Activated CD4-positive, alpha-beta T cell treated with anti-CD3 and anti-CD28 coated beads for 36 hours (primary cell): ENCODE measurements at regions not wholly inside any gene's neighbourhood (a gene's known extent, or its start where the extent isn't known, plus 50 kb on each side); places are given as distances from the start of the nearest gene placed in this dataset.
"Not testable (repeated sequence)": the region's sequence is repeated elsewhere in the genome, so short reads cannot be mapped to it uniquely, and the experiment has no call there.

Experiments
- ATAC-seq: fragments of 200-7000 bp; cut with Tn5 transposase; one replicate; pipeline ENCODE4 v1.10.0; 2021; ENCODE audit warnings: mild to moderate bottlenecking, moderate library complexity
- CTCF ChIA-PET: fragments of 350-600 bp; sonication (Branson Sonifier 250); formaldehyde crosslinking; loops from one replicate; lab custom pipeline; 2021; ENCODE audit warnings: antibody characterized with exemption; lab: Charles Lee
- POLR2A ChIA-PET: fragments of 350-600 bp; sonication (Branson Sonifier 250); formaldehyde crosslinking; loops from one replicate; lab custom pipeline; 2021; ENCODE audit warnings: antibody characterized with exemption, inconsistent platforms; lab: Charles Lee
- DNase-seq: peaks from one replicate; pipeline ENCODE4 v3.0.0-alpha.2; 2020
- H3K27ac Mint-ChIP-seq: one replicate; pipeline ENCODE4 v1.8.0; 2021; ENCODE audit warnings: mixed read lengths
- H3K27me3 Mint-ChIP-seq: one replicate; pipeline ENCODE4 v1.8.0; 2021; ENCODE audit warnings: mixed read lengths
- H3K36me3 Mint-ChIP-seq: one replicate; pipeline ENCODE4 v1.8.0; 2021; ENCODE audit warnings: low read depth, mixed read lengths
- H3K4me1 Mint-ChIP-seq: one replicate; pipeline ENCODE4 v1.8.0; 2021; ENCODE audit warnings: mixed read lengths
- H3K4me3 Mint-ChIP-seq: one replicate; pipeline ENCODE4 v1.8.0; 2021; ENCODE audit warnings: mild to moderate bottlenecking, moderate library complexity, mixed read lengths
- H3K9me3 Mint-ChIP-seq: one replicate; pipeline ENCODE4 v1.8.0; 2021; ENCODE audit warnings: low read depth, mixed read lengths
- intact Hi-C, 2 experiments: fragments of 100-400 bp; cut with DNase I in 1 of 2; cut with micrococcal nuclease in 1 of 2; formaldehyde crosslinking; loops; one replicate each; pipeline versions ENCODE4 v1.14.2 to v1.15.1; 2022 to 2024; cut with DNase I, micrococcal nuclease

DNA sequence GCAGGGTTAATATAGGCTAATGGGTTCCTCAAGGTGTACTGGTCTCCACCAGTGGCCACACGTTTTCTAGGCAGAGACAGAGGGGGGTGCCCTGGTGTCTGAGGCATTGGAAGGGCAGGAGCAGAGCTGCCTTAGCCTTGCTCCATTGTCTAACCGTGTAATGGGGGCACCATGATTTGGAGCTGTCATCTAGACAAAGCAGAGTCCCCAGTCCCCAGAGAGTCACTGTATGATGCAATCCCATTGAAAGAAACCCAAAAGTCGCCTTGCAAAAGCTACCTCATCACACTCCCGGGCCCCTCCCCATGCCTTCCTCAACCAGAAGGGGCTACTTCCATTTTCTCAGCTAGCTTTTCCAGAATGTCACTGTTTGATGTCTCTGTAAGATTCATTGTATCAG lies 487.1 kb downstream of the AACS start:
- ATAC-seq (no peak), DNase-seq (no peak)
- intact Hi-C loops, result no loop called here
- ChIA-PET CTCF (interaction anchor here (0.7 kb wide), 1 partner anchor 17 kb away, joined by 3 read pairs; no protein-coding TSS in a partner anchor), POLR2A (no interaction called here)
- H3K4me1 Mint-ChIP-seq, result no peaks in the 10 kb centered on the region
- no peaks in the 10 kb centered on the region for H3K36me3 Mint-ChIP-seq
- no peak overlapping the region for H3K4me3 Mint-ChIP-seq
- no peaks in the 10 kb centered on the region for H3K27me3 Mint-ChIP-seq
- H3K27ac Mint-ChIP-seq, result no peak overlapping the region
- no peaks in the 10 kb centered on the region for H3K9me3 Mint-ChIP-seq

DNA sequence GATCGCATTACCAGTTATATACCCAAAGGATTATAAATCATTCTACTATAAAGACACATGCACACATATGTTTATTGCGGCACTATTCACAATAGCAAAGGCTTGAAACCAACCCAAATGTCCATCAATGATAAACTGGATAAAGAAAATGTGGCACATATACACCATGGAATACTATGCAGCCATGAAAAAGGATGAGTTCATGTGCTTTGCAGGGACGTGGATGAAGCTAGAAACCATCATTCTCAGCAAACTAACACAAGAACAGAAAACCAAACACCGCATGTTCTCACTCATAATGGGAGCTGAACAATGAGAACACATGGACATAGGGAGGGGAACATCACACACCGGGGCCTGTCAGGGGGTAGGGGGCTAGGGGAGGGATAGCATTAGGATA lies 495.8 kb downstream of the AACS start:
- DNase-seq, H3K27ac Mint-ChIP-seq, H3K4me3 Mint-ChIP-seq, intact Hi-C loops, H3K27me3 Mint-ChIP-seq, H3K9me3 Mint-ChIP-seq, CTCF ChIA-PET, H3K36me3 Mint-ChIP-seq, ATAC-seq, H3K4me1 Mint-ChIP-seq: not testable (repeated sequence)
- POLR2A ChIA-PET, result interaction anchor here (0.6 kb wide), 1 partner anchor 1662 kb away, joined by 4 read pairs; no protein-coding TSS in a partner anchor

- ATAC-seq (no peak), DNase-seq (no peak)
- Mint-ChIP-seq H3K27ac (no peak overlapping the region), H3K4me1 (no peaks in the 10 kb centered on the region), H3K36me3 (no peaks in the 10 kb centered on the region), H3K9me3 (peaks cover 2% of the 10 kb centered on the region), H3K4me3 (no peak overlapping the region), H3K27me3 (peaks cover 2% of the 10 kb centered on the region)
- POLR2A ChIA-PET, result no interaction called here
- intact Hi-C loops, result no loop called here
- CTCF ChIA-PET, result no interaction called here
Measured at GRCh38 chr12:125564753-125565152, 499.5 kb downstream of the AACS start.

DNA sequence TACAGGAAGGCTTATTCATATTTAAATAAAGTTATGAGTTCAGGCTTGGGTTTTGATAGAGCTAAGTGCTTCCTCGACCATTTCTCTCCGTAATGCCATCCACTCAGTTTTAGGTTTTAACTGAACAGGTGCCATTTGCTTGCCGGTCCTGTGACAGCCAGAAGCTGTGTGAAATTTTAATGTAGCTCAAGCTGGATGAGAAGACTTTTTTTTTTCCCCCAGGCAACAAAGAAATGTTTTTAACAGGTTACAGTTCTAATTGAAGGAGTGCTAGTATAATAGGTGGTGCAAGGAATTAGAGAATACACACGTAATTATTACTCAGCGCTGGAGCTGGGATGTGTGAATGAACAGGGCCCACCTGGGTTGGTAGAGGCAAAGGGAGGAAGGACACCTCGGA lies 502.3 kb downstream of the AACS start:
- no peaks in the 10 kb centered on the region for H3K4me1 Mint-ChIP-seq
- H3K27me3 Mint-ChIP-seq, result peaks cover 2% of the 10 kb centered on the region
- peaks cover 2% of the 10 kb centered on the region for H3K9me3 Mint-ChIP-seq
- DNase-seq (no peak), ATAC-seq (no peak)
- no peak overlapping the region for H3K4me3 Mint-ChIP-seq
- POLR2A ChIA-PET, result no interaction called here
- CTCF ChIA-PET, result no interaction called here
- intact Hi-C loops, result no loop called here
- no peak overlapping the region for H3K27ac Mint-ChIP-seq
- no peaks in the 10 kb centered on the region for H3K36me3 Mint-ChIP-seq

DNA sequence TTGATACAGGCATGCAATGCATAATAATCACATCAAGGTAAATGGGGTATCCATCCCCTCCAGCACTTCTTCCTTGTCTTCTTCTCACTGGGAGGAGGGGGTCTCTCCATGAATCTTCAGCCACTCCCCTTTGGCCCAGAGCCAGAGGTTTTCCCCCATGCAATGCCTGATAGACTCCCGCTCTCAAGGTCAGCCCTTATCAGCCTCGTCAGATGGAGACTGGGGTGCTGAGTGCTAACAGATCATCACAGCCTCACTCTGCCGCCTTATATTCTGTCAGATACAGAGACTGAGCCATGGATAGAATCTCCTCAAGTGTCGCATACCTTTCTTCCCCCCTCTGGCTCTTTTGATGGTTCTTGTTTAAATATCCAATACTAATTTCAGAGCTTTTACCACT lies 503.1 kb downstream of the AACS start:
- Mint-ChIP-seq H3K36me3 (no peaks in the 10 kb centered on the region), H3K27ac (no peak overlapping the region), H3K4me1 (no peaks in the 10 kb centered on the region), H3K27me3 (peaks cover 2% of the 10 kb centered on the region), H3K4me3 (no peak overlapping the region), H3K9me3 (peaks cover 2% of the 10 kb centered on the region)
- DNase-seq, result no peak
- CTCF ChIA-PET, result no interaction called here
- no peak for ATAC-seq
- POLR2A ChIA-PET, result no interaction called here
- intact Hi-C loops, result no loop called here

- Mint-ChIP-seq H3K36me3 (no peaks in the 10 kb centered on the region), H3K27ac (no peak overlapping the region), H3K4me3 (no peak overlapping the region), H3K9me3 (peaks cover 4% of the 10 kb centered on the region), H3K27me3 (no peaks in the 10 kb centered on the region), H3K4me1 (no peaks in the 10 kb centered on the region)
- intact Hi-C loops, result no loop called here
- CTCF ChIA-PET, result no interaction called here
- POLR2A ChIA-PET, result no interaction called here
- ATAC-seq, result no peak
- no peak for DNase-seq
Measured at GRCh38 chr12:125573271-125573670, 508.0 kb downstream of the AACS start.

DNA sequence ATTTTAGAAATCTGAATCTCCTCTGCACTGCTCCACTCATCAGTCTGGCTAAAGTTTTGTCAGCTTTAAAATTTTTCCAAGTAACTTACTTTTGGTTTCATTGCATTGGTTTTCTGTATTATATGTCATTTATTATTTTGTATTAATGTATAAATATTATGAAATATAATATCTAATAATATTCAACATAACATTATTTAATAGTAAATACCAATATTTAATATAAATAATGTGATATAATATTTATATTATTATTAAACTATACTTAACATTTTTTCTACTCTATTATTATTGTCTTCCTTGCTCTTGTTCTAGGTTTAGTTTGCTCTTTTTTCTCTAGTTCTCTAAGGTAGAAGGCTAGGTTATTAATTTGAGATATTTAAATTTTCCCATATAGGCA lies 512.1 kb downstream of the AACS start:
- no peak for DNase-seq
- H3K9me3 Mint-ChIP-seq, result peaks cover 14% of the 10 kb centered on the region
- H3K27me3 Mint-ChIP-seq, result peaks cover 2% of the 10 kb centered on the region
- no peak overlapping the region for H3K27ac Mint-ChIP-seq
- H3K36me3 Mint-ChIP-seq, result no peaks in the 10 kb centered on the region
- no peaks in the 10 kb centered on the region for H3K4me1 Mint-ChIP-seq
- POLR2A ChIA-PET, result no interaction called here
- no peak overlapping the region for H3K4me3 Mint-ChIP-seq
- CTCF ChIA-PET, result no interaction called here
- ATAC-seq, result no peak
- intact Hi-C loops, result no loop called here

DNA sequence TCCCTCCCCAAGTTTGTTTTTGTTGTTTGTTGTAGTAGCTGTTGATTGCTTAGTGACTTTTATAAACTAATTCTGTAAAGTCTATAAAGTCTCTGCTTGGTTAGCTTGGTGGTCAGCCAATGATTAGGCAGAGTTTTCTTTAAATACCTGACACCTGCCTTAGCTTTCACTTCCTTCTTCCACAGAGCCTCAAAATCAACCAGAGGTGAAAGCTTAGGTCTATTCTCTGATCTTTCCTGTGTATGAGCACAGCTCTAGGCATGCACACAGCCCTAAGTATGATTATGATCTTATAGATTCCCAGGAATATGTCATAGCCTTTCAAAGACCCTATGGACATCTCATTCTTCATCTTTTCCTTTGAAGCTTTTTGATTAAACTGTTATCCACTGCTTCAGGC lies 514.7 kb downstream of the AACS start:
- Mint-ChIP-seq H3K4me3 (no peak overlapping the region), H3K36me3 (no peaks in the 10 kb centered on the region), H3K9me3 (peaks cover 14% of the 10 kb centered on the region), H3K27ac (no peak overlapping the region), H3K4me1 (no peaks in the 10 kb centered on the region), H3K27me3 (peaks cover 2% of the 10 kb centered on the region)
- CTCF ChIA-PET, result no interaction called here
- POLR2A ChIA-PET, result no interaction called here
- DNase-seq (no peak), ATAC-seq (no peak)
- intact Hi-C loops, result no loop called here

- H3K27ac Mint-ChIP-seq, result no peak overlapping the region
- H3K36me3 Mint-ChIP-seq, result no peaks in the 10 kb centered on the region
- intact Hi-C loops, result no loop called here
- no peak for DNase-seq
- H3K4me1 Mint-ChIP-seq, result no peaks in the 10 kb centered on the region
- no peak for ATAC-seq
- no peak overlapping the region for H3K4me3 Mint-ChIP-seq
- H3K9me3 Mint-ChIP-seq, result peaks cover 11% of the 10 kb centered on the region
- peaks cover 2% of the 10 kb centered on the region for H3K27me3 Mint-ChIP-seq
- ChIA-PET CTCF (no interaction called here), POLR2A (no interaction called here)
Measured at GRCh38 chr12:125583071-125583470, 517.8 kb downstream of the AACS start.

DNA sequence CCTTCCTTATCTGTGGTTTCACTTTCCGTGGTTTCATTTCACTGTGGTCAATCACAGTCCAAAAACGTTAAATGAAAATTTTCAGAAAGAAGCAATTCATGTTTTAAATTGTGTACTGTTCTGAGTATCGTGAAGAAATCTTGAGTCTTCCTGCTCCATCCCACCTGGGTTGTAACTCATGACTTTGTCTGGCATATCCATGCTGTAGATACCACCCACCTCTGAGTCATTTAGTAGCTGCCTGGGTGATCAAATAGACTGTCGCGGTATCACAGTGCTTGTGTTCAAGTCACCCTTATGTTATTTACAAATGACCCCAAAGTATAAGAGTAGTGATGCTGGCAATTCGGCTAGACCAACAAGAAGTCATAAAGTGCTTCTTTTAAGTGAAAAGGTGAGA lies 521.2 kb downstream of the AACS start:
- intact Hi-C loops, result no loop called here
- no peaks in the 10 kb centered on the region for H3K4me1 Mint-ChIP-seq

DNA sequence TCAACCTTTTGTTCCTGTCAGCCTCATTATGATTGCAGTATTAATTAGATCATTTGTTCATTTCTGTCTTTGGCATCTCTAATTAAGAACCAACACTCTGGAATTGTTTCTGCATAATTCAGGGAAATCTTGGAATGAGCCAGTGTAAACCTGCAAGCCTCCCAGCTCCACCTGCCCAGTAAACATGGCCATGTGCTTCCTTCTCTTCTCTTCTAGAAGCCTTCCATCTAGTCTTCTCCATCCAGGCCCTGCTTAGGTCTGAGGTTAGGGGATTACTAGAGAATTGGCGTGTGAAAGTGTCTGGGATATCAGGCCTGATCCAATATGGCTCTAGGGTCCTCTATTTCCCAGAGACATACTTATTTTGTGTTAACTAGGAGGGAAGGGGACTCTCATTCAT lies 528.0 kb downstream of the AACS start:
- no peaks in the 10 kb centered on the region for H3K27me3 Mint-ChIP-seq
- ChIA-PET CTCF (no interaction called here), POLR2A (no interaction called here)
- H3K27ac Mint-ChIP-seq, result no peak overlapping the region
- H3K9me3 Mint-ChIP-seq, result no peaks in the 10 kb centered on the region
- no peak for ATAC-seq
- intact Hi-C loops, result no loop called here
- DNase-seq, result no peak
- no peaks in the 10 kb centered on the region for H3K4me1 Mint-ChIP-seq
- H3K4me3 Mint-ChIP-seq, result no peak overlapping the region
- H3K36me3 Mint-ChIP-seq, result no peaks in the 10 kb centered on the region

More for the DNA sequence above, 521.2 kb downstream of the AACS start:
- ChIA-PET CTCF (no interaction called here), POLR2A (no interaction called here)
- peaks cover under 1% of the 10 kb centered on the region for H3K27me3 Mint-ChIP-seq
- no peaks in the 10 kb centered on the region for H3K36me3 Mint-ChIP-seq
- ATAC-seq, result no peak
- no peak overlapping the region for H3K27ac Mint-ChIP-seq
- H3K4me3 Mint-ChIP-seq, result no peak overlapping the region
- no peak for DNase-seq
- H3K9me3 Mint-ChIP-seq, result no peaks in the 10 kb centered on the region

DNA sequence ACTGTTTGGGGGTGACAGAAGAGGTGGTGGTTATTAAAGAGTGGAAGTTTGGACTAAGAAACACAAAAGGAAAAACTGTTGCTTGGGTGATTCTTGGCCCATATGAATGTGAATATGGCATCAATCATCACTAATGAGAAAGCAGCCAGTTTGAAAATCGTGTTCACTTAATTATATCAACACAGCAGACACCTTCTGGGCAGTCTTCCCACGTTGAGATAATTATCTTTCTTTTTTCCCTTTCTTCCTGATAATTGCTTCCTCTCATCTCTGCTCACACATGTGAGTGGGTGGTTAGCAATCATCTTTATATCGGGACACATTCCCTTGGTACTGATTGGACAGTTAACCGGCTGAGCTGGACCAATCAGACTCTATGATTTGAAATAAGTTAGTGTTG lies 539.7 kb downstream of the AACS start:
- H3K4me1 Mint-ChIP-seq, result no peaks in the 10 kb centered on the region
- POLR2A ChIA-PET, result no interaction called here
- H3K27me3 Mint-ChIP-seq, result peaks cover 2% of the 10 kb centered on the region
- DNase-seq (no peak), ATAC-seq (no peak)
- no peaks in the 10 kb centered on the region for H3K36me3 Mint-ChIP-seq
- intact Hi-C loops, result no loop called here
- H3K9me3 Mint-ChIP-seq, result peaks cover 11% of the 10 kb centered on the region
- H3K27ac Mint-ChIP-seq, result no peak overlapping the region
- no peak overlapping the region for H3K4me3 Mint-ChIP-seq
- CTCF ChIA-PET, result no interaction called here

GRCh38 chr12:125606312-125606711 lies 541.1 kb downstream of the AACS start:
- H3K27me3 Mint-ChIP-seq, result no peaks in the 10 kb centered on the region
- ATAC-seq (no peak), DNase-seq (no peak)
- peaks cover 9% of the 10 kb centered on the region for H3K9me3 Mint-ChIP-seq
- CTCF ChIA-PET, result no interaction called here
- no peaks in the 10 kb centered on the region for H3K36me3 Mint-ChIP-seq
- intact Hi-C loops, result no loop called here
- no peak overlapping the region for H3K27ac Mint-ChIP-seq
- no peaks in the 10 kb centered on the region for H3K4me1 Mint-ChIP-seq
- H3K4me3 Mint-ChIP-seq, result no peak overlapping the region
- POLR2A ChIA-PET, result no interaction called here
